Vagina (tissue), 2 donors: ENCODE measurements at regions not wholly inside any gene's neighbourhood (a gene's known extent, or its start where the extent isn't known, plus 50 kb on each side); places are given as distances from the start of the nearest gene placed in this dataset.

ENCODE experiments used
- POLR2A ChIP-seq, 2 donors: fragments of 450-650 bp; IDR thresholded peaks; one replicate each; pipeline ENCODE4 v1.6.1; 2017; ENCODE audit warnings: antibody characterized with exemption in 2 of 2, mild to moderate bottlenecking in 2 of 2, moderate library complexity in 2 of 2
- POLR2AphosphoS5 ChIP-seq, 2 donors: sonication (generic); formaldehyde crosslinking; IDR thresholded peaks; one replicate each; pipeline ENCODE4 v1.9.0; 2017; ENCODE audit warnings: antibody characterized with exemption in 2 of 2, mild to moderate bottlenecking in 2 of 2, low read depth in 1 of 2; ENCODE audit not compliant: insufficient read depth in 1 of 2
- TF ChIP-seq, protein P1 (sequence below), 3 experiments: fragments of 450-650 bp in 2 of 3; fragments of 200-600 bp in 1 of 3; sonication (generic) in 1 of 3; IDR thresholded peaks; one replicate each; pipeline ENCODE4 v1.5.1; 2017 to 2019; ENCODE audit warnings: antibody characterized with exemption in 3 of 3, mild to moderate bottlenecking in 2 of 3, moderate library complexity in 2 of 3

DNA sequence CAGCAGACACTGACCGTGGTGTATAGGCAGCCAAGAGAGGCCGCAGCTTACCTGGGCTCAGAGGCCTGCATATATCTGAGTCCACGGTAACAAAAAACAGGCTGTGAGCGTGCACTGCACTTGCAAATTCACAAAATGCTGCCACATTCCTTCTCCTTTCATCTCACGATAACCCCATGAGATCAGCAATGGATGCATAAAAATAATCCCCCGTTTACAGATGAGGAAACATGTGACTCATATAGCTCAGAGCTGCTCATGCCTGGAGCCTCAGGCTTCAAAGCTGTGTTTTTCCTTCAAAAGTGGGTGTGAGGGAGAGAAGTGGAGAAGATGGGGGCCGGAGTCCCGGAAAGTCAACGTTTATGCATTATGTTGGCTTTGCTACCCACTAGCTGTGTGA, 118.3 kb upstream of the FOXF1 start:
- TF ChIP-seq, protein P1, sequence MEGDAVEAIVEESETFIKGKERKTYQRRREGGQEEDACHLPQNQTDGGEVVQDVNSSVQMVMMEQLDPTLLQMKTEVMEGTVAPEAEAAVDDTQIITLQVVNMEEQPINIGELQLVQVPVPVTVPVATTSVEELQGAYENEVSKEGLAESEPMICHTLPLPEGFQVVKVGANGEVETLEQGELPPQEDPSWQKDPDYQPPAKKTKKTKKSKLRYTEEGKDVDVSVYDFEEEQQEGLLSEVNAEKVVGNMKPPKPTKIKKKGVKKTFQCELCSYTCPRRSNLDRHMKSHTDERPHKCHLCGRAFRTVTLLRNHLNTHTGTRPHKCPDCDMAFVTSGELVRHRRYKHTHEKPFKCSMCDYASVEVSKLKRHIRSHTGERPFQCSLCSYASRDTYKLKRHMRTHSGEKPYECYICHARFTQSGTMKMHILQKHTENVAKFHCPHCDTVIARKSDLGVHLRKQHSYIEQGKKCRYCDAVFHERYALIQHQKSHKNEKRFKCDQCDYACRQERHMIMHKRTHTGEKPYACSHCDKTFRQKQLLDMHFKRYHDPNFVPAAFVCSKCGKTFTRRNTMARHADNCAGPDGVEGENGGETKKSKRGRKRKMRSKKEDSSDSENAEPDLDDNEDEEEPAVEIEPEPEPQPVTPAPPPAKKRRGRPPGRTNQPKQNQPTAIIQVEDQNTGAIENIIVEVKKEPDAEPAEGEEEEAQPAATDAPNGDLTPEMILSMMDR (IDR thresholded peaks at IDR 0.05) = no peak
- TF ChIP-seq POLR2AphosphoS5 (IDR thresholded peaks at IDR 0.05; ENCODE audit: insufficient read depth in 1 of 2, low read depth in 1 of 2) = no peak
- no peak for TF ChIP-seq POLR2A (IDR thresholded peaks at IDR 0.05)
